Gastroesophageal sphincter (tissue), 4 donors: ENCODE measurements at regions not wholly inside any gene's neighbourhood (a gene's known extent, or its start where the extent isn't known, plus 50 kb on each side); places are given as distances from the start of the nearest gene placed in this dataset.

Experiments
- ATAC-seq: fragments of 150-250 bp; one replicate; pipeline ENCODE4 v1.9.1; 2016; ENCODE audit warnings: mild to moderate bottlenecking, moderate library complexity
- H3K27ac ChIP-seq, 4 donors: fragments of 200-600 bp; sonication (generic) in 3 of 4; 1 replicate in 3 of 4; 2 replicates in 1 of 4; pipeline ENCODE4 v1.5.1; 2016 to 2019
- H3K27me3 ChIP-seq: fragments of 200-600 bp; sonication (generic); one replicate; pipeline ENCODE4 v1.5.1; 2019
- H3K36me3 ChIP-seq, 2 donors: fragments of 200-600 bp; sonication (generic); one replicate each; pipeline ENCODE4 v1.5.1; 2019; ENCODE audit warnings: control low read depth in 1 of 2
- H3K4me1 ChIP-seq, 3 donors: fragments of 200-600 bp; sonication (generic); 1 replicate in 2 of 3; 2 replicates in 1 of 3; pipeline ENCODE4 v1.5.1; 2016 to 2019; ENCODE audit warnings: control low read depth in 2 of 3
- H3K4me3 ChIP-seq, 2 donors: fragments of 200-600 bp; sonication (generic); one replicate each; pipeline ENCODE4 v1.5.1; 2019; ENCODE audit warnings: mild to moderate bottlenecking in 1 of 2, moderate library complexity in 1 of 2
- H3K9me3 ChIP-seq, 3 donors: fragments of 200-600 bp; sonication (generic); one replicate each; pipeline ENCODE4 v1.5.1; 2017 to 2019; ENCODE audit warnings: control low read depth in 2 of 3
- CTCF ChIP-seq, 4 experiments: fragments of 200-600 bp in 2 of 4; fragments of 450-650 bp in 2 of 4; sonication (generic) in 1 of 4; IDR thresholded peaks; one replicate each; pipeline ENCODE4 v1.5.1; 2017 to 2019; ENCODE audit warnings: antibody characterized with exemption in 4 of 4, mild to moderate bottlenecking in 2 of 4, moderate library complexity in 2 of 4
- EP300 ChIP-seq: sonication (generic); formaldehyde crosslinking; IDR thresholded peaks from one replicate; pipeline ENCODE4 v1.6.1; 2017; ENCODE audit warnings: antibody characterized with exemption, mild to moderate bottlenecking
- POLR2A ChIP-seq, 2 donors: fragments of 450-650 bp; IDR thresholded peaks; one replicate each; pipeline ENCODE4 v1.6.1; 2017; ENCODE audit warnings: antibody characterized with exemption in 2 of 2, mild to moderate bottlenecking in 2 of 2, moderate library complexity in 1 of 2
- POLR2AphosphoS5 ChIP-seq: sonication (generic); formaldehyde crosslinking; IDR thresholded peaks from one replicate; pipeline ENCODE4 v1.6.1; 2017; ENCODE audit warnings: antibody characterized with exemption
- WGBS, 2 donors: methylation state at CpG; one replicate each; pipeline ENCODE4 v1.1.5; 2018; ENCODE audit warnings: low coverage in 1 of 2; 5-methylcytosine and 5-hydroxymethylcytosine counted together

GRCh38 chr2:898319-898718, 52.3 kb upstream of the SNTG2 start:
- Histone ChIP-seq H3K9me3 (peaks cover 0 to 44% (median 0%) of the 10 kb centered on the region in 3 donors), H3K4me1 (no peaks in the 10 kb centered on the region), H3K36me3 (no peaks in the 10 kb centered on the region), H3K27ac (no peak overlapping the region), H3K27me3 (peaks cover 11% of the 10 kb centered on the region), H3K4me3 (no peak overlapping the region)
- ATAC-seq: no peak
- WGBS, 2 donors: 53 to 69% methylated on average over 2 of the region's 2 CpGs
- no peak for TF ChIP-seq POLR2A (IDR thresholded peaks at IDR 0.05)
- no peak for TF ChIP-seq EP300
- TF ChIP-seq CTCF (IDR thresholded peaks at IDR 0.05): no peak
- no peak for TF ChIP-seq POLR2AphosphoS5

- Histone ChIP-seq H3K4me1 (no peaks in the 10 kb centered on the region), H3K27ac (no peak overlapping the region), H3K27me3 (peaks cover 23% of the 10 kb centered on the region), H3K4me3 (no peak overlapping the region), H3K36me3 (no peaks in the 10 kb centered on the region), H3K9me3 (peaks cover 0 to 36% (median 0%) of the 10 kb centered on the region in 3 donors)
- TF ChIP-seq CTCF (IDR thresholded peaks at IDR 0.05) (no peak), POLR2AphosphoS5 (no peak), EP300 (no peak), POLR2A (IDR thresholded peaks at IDR 0.05) (no peak)
- 100% methylated on average over 1 of the region's 2 CpGs; no CpG with 5 or more reads in 1 of the 2 donors for WGBS, 2 donors
- ATAC-seq: no peak
Observed at GRCh38 chr2:897091-897490, 53.6 kb upstream of the SNTG2 start.

GRCh38 chr2:893311-893710, 57.3 kb upstream of the SNTG2 start:
- no peaks in the 10 kb centered on the region for H3K36me3 ChIP-seq
- H3K9me3 ChIP-seq: peaks cover 0 to 29% (median 0%) of the 10 kb centered on the region in 3 donors
- H3K4me1 ChIP-seq: no peaks in the 10 kb centered on the region
- no peak overlapping the region for H3K4me3 ChIP-seq
- TF ChIP-seq CTCF (IDR thresholded peaks at IDR 0.05): no peak
- no peak for TF ChIP-seq EP300
- no peak for TF ChIP-seq POLR2AphosphoS5
- TF ChIP-seq POLR2A (IDR thresholded peaks at IDR 0.05): no peak
- no peak overlapping the region for H3K27ac ChIP-seq
- WGBS, 2 donors: 18 to 39% methylated on average over 3 of the region's 7 CpGs
- H3K27me3 ChIP-seq: peaks cover 33% of the 10 kb centered on the region
- ATAC-seq: no peak

GRCh38 chr2:892892-893291, 57.8 kb upstream of the SNTG2 start:
- H3K4me1 ChIP-seq: no peaks in the 10 kb centered on the region
- no peak overlapping the region for H3K4me3 ChIP-seq
- no peak for ATAC-seq
- no peak overlapping the region for H3K27ac ChIP-seq
- WGBS, 2 donors: 83% methylated on average over 1 to 2 of the region's 13 CpGs
- H3K9me3 ChIP-seq: peaks cover 0 to 25% (median 0%) of the 10 kb centered on the region in 3 donors
- H3K27me3 ChIP-seq: peaks cover 33% of the 10 kb centered on the region
- no peak for TF ChIP-seq POLR2AphosphoS5
- no peak for TF ChIP-seq POLR2A (IDR thresholded peaks at IDR 0.05)
- TF ChIP-seq CTCF (IDR thresholded peaks at IDR 0.05): no peak
- no peak for TF ChIP-seq EP300
- H3K36me3 ChIP-seq: no peaks in the 10 kb centered on the region

GRCh38 chr2:892401-892800, 58.2 kb upstream of the SNTG2 start:
- no peak for TF ChIP-seq POLR2AphosphoS5
- no peak for TF ChIP-seq EP300
- no peak for TF ChIP-seq CTCF (IDR thresholded peaks at IDR 0.05)
- no peak for TF ChIP-seq POLR2A (IDR thresholded peaks at IDR 0.05)
- Histone ChIP-seq H3K36me3 (no peaks in the 10 kb centered on the region), H3K4me1 (no peaks in the 10 kb centered on the region), H3K27me3 (peaks cover 33% of the 10 kb centered on the region), H3K4me3 (no peak overlapping the region), H3K9me3 (peaks cover 0 to 20% (median 0%) of the 10 kb centered on the region in 3 donors), H3K27ac (no peak overlapping the region)
- 54 to 93% methylated on average over 1 to 3 of the region's 11 CpGs for WGBS, 2 donors
- ATAC-seq: no peak
